Activated CD4-positive, alpha-beta T cell treated with anti-CD3 and anti-CD28 coated beads, Interleukin-2, amount 50 U/mL, for 1 hour (primary cell): ENCODE measurements at regions not wholly inside any gene's neighbourhood (a gene's known extent, or its start where the extent isn't known, plus 50 kb on each side); places are given as distances from the start of the nearest gene placed in this dataset.
"Not testable (repeated sequence)": the region's sequence is repeated elsewhere in the genome, so short reads cannot be mapped to it uniquely, and the experiment has no call there.

Source experiments
- DNase-seq: peaks from one replicate; pipeline ENCODE4 v3.0.0-alpha.2; 2020

DNA sequence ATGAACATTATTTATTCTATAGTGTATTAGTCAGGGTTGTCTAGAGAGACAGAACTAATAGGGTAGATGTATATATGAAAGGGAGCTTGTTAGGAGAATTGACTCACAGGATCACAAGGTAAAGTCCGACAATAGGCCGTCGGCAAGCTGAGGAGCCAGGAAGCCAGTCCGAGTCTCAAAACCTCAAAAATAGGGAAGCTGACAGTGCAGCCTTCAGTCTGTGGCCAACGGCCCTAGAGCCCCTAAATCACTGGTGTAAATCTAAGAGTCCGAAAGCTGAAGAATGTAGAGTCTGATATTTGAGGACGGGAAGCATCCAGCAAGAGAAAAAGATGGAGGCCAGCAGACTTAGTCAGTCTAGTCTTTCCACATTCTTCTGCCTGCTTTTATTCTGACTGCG lies 912.2 kb downstream of the FLRT2 start:
- no peak for DNase-seq

DNA sequence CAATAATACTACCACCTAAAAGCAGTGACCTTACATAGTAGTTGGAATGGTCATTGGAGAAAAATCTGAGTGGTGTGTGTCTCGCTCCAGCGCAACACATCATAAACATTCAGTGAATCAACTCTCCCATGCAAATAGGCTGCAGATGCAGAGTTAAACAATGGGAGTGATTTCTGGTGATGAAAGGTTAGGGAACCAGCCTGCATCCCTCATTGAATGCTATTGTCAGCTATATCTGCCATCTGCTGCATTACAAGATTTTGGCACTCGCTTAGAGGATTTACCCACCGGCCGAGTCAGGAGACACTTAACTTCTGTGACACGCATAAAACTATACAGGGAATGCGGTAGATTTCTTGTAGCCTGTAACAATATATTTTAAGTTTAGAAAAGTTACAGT lies 900.9 kb downstream of the FLRT2 start:
- no peak for DNase-seq

DNA sequence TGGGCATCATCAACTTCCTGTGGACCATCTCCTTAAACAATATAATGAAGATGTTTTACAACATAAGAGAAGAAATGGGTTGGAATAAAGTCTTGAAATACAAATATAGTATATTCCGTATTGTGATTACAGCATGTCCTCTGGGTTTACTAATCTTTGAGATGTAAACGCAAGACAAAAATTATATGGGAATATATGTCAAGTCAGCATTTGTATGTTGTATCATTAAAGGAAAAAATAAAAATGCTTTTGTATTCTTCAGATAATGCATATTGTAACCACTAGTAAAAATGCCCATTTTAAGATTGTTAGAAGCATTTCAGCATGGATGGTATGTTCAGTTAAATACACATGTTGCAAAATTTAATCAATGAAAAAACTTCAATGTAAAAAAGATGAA lies 893.3 kb downstream of the FLRT2 start:
- DNase-seq, result no peak

DNA sequence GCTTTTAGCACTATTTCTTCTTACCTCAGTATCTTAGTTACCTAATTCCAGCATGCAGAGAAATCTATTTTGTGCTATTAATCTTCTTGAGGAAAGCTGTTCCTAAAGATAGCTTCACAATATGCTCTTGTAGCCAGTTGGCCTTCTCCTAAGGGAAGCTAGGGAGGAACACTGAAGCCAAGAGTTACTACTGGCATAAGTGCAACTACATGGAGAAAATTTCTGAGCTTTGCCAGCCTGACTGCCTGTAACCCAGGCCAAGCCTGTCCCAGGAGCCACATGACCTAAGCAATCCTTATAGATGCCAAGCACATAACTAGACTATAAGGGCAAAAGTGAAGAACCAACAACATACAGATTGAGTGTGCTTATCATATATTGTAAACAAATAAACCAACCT lies 890.2 kb downstream of the FLRT2 start:
- DNase-seq, result no peak

DNA sequence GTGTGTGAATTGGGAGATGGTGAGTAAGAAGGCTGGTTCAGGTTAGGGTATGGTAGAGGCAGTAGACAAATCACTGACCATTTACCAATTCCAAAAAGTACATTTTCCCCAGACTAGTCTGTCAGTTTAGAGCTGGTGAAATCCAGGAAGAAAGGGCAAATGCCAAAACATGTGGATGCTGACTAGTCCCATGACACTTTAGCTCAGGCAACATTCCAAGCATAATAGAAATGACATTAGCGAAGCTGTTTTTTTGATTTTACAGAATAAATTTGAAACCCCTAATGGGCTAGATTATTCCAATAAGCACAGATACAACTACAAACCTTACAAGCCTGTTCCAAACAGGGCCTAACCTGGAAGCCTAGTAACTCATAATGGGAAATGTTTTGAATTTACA lies 884.2 kb downstream of the FLRT2 start:
- no peak for DNase-seq

DNA sequence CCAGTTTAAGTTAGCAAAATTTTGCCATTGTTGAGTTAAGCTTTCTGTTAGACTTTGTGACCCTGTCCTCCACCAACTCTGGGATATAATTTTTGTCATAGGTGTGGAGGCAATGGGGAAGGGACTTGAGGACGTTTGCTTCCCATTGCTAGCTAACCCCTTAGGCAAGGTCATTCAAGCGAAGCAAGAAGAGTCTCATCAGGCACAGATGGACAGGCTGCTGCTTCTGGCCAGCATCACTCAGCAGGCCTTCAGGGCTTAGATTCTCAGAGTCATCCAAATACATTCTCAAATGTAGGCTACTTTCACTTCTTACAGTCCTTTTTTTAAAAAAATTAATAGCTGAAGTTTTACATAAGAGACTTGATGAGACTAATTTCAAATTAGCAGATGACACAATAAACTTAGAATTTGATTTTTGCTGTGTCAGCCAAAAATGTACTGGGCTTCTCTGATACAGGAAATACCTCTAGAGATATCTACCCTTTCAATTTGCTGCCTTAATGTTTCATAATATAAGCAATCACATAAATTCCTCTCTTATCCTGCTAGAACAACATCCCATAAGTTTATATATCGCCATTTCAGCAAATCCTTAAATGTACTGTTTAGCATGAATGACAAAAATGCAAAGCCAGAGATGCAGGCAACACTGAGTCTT lies 875.2 kb downstream of the FLRT2 start:
- DNase-seq, result no peak

DNA sequence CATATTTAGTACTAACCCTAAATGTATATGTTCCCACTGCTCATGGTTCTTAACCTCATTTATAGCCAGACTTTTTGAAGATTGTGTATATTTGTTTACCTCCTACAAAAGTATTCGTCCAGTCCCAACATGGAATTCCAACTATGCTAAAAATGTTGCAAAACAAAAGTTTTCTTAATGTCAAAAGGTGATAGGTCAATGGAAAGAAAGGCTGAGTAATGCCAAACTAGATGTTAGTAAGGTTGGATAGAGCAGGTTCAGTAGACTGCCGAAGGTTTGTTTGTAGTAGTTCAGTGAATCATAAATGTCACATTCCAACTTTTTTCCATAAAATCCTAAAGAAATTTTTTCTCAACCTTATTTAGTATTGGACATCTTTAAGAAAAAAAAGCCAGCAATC lies 874.5 kb downstream of the FLRT2 start:
- no peak for DNase-seq

DNA sequence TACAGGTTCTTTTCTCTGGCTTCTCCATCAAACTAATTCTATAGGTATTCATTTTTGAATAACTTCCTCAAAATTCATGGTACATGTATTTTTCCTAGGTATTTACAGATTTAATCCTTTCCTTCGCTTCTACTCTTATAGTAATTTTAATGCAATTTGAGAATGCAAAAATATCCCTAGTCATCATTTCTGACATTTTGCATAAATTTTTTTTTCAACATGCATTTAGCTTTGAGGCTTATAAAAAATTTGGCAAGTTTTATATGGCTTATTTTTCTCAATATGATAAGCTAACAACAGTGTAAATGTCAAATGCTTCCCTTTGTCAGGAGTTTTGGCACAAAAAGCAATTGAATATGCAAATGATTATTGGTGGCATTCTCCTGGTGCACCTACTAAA lies 872.6 kb downstream of the FLRT2 start:
- DNase-seq, result no peak

DNA sequence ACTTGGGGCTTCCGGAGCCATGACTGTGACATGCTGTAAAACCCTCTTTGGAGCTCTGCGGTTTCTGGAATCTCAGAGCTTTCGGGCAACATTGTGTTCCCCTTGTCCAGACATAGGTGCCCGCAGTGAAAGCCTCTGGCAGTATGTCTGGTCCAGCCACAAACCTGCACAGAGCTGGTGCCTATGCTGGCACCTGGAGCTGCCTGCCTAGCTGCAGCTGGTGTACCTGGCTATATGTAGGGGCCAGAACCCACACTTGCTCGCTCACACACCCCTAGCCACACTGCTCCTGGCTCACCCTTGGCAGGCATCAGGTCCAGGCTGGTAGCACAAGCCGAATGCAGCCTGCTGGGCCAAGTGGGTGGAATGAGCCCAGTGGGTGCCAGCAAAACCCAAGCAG lies 861.1 kb downstream of the FLRT2 start:
- DNase-seq, result no peak

DNA sequence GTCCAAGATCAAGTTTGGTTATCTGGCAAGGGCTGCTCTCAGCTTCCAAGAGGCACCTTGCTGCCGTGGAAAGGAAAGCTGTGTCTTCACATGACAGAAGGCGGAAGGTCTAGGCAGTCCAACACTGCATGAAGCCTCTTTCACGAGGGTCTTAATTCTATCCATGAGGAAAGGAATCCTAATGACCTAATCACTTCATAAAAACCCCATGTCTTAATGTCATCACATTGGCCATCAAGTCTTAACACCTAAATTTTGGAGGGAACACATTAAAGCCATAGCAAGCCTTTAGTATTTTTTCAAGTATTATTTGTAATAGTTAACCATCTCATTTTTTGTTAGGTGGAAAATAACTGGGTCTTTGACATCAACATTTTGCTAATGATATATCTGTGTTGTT lies 858.3 kb downstream of the FLRT2 start:
- DNase-seq, result no peak

DNA sequence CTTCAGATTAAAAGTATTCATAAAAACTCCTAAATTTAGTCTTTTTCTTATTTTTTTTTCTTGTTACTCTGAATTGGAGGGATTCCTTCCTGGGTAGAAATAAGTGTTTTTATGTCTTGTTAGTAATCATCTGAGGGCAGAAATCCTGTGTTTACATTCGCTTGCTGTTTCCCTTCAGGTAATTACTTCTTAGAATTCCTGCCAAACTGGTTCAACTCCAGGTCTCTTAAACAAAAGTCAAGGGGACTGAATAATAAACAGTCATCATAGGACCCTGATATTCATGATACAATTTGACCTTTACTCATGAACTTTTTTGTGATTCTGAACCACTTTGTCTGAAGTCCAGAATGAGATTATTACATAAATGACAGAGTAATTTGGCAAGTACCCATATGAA lies 843.9 kb downstream of the FLRT2 start:
- DNase-seq, result no peak

DNA sequence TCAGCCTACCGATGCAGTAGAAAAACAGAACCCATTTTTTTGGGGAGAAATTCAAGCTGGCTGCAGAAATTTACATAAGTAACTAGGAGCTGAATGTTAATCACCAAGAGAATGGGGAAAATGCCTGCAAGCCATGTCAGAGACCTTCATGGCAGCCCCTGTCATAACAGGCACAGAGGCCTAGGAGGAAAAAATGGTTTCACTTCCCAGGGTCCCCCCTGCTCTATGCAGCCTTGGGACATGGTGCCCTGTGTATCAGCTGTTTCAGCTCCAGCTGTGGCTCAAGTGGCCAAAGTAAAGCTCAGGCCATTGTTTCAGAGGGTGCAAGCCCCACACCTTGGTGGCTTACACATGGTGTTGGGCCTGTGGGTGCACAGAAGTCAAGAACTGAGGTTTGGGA lies 842.5 kb downstream of the FLRT2 start:
- DNase-seq, result no peak

DNA sequence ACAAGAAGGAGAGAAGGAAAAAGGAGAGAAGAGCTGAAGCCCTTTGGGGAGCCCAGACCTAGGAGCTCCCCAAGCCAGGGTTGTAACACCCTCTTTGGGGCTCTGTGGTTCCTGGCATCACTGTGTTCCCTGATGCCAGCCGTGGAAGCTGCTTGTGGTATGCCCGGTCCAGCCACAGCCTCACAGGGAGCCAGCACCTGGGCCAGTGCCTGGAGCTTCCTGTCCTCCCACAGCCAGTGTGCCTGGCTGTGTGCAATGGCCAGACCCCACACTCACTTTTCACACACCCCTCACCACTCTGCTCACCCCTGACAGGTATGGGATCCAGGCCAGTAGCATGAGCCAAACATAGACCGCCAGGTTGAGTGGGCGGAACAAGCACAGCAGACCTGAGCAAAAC lies 834.7 kb downstream of the FLRT2 start:
- DNase-seq, result no peak

DNA sequence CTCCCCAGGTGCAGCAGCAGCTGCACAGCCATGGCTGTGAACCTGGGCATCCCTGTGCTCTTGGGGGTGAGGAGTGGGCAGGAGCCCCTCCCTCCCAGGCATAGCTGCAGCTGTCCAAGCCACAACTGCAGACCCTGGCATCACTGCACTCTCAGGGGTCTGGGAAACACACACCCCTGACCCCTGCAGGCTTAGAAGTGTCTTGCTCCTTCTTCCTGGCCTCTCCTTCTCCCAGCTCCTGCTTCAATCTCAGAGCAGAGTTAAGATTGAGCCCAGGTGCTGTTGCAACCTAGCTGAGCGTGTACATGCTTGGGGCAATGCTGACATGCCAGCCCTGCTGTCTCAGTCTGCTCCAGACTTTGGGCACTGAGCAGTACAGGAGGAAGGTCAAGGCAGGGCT lies 833.6 kb downstream of the FLRT2 start:
- no peak for DNase-seq

DNA sequence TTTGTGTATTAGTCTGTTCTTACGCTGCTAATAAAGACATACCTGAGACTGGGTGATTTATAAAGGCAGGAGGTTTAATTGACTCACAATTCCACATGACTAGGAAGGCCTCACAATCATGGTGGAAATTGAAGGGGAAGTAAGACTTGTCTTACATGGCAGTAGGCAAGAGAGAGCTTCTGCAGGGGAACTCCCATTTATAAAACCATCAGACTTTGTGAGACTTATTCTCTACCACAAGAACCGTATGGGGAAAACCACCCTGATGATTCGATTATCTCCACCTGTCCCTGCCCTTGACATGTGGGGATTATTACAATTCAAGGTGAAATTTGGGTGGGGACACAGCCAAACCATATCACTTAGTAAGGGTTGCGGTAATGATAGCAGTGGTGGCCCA lies 833.1 kb downstream of the FLRT2 start:
- no peak for DNase-seq

DNA sequence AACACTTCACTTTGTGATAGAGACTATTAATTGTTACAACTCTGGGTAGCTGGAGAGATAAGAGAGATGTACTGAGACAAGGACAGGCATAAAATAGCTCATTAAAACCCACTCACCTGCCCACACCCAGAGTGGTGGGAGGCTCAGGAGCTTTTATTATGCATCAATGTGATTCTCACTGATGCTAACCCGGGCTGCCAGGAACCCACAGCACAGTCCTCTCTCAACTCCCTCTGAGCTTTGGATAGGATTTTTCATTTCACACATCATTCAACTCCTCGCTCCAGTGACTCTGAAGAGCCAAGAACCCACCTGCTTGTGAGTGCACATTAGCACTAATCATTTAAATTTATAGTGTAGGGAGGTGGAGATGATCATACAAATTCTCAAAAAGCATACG lies 827.9 kb downstream of the FLRT2 start:
- no peak for DNase-seq

DNA sequence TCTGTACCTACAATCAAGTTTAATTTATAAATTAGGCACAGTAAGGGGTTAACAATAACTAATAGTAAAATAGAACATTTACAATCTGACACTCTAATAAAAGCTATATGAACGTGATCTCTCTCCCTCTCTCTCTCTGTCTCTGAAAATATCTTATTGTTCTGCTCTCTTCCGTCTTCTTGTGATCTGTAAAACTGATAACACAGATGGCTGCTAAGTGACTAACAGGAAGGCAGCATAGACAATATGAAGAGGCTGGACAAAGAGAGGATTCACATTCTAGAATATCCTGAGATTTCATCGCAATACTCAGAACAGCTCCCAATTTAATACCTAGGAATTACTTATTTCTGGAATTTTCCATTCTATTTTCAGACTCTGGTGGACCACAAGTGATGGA lies 827.2 kb downstream of the FLRT2 start:
- no peak for DNase-seq

DNA sequence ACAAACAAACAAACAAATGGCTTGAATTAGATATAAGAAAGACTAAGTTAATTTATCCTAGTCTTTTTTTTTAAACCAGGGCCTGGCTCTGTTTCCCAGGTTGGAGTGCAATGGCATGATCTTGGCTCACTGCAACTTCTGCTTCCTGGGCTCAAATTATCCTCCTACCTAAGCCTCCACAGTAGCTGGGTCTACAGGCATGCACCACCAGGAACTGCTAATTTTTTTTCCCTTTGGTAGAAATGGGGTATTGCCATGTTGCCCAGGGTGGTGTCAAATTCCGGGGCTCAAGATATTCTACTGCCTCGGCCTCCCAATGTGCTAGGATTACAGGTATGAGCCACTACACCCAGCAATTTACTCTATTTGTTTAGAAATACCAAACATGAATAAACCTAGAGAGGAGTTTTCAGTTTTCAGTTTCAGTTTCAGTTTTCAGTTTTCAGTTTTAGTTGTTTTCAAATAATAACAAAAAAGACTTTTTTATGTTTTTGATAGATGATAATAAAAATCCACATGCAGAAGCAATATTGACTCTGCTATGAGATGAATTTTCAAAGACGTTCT lies 817.0 kb downstream of the FLRT2 start:
- no peak for DNase-seq

DNA sequence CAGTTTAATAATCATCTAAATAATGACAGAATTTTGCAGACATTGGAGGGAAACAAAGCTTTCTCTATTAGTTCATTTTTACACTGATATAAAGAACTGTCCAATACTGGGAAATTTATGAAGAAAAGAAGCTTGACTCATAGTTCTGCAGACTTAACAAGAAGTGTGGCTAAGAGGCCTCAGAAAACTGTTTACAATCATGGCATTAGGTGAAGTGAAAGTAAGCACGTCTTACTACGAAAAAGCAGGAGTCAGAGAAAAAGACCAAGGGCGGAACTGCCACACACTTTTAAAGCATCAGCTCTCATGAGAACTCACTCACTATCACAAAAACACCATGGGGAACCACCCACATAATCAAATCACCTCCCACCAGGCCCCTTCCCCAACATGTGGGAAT lies 804.4 kb downstream of the FLRT2 start:
- DNase-seq, result no peak

DNA sequence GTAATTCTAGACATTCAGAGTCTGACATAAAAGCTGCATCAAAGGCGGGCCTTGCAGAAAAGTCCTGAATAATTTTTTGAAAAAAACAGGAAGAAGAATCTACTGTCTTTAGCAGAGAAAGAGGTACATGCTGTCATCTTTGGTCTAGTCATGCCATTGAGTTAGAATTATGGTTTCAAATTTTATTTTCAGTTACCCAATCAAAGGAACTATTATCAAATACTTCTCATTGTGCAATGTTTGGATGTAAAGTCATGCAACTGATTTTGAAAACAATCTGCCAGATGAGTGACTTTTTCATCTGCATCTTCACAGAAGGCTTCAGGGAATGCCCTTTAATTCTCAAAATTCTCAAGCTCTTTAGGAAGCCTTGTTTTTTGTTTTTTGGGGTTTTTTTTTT lies 803.5 kb downstream of the FLRT2 start:
- DNase-seq, result no peak

DNA sequence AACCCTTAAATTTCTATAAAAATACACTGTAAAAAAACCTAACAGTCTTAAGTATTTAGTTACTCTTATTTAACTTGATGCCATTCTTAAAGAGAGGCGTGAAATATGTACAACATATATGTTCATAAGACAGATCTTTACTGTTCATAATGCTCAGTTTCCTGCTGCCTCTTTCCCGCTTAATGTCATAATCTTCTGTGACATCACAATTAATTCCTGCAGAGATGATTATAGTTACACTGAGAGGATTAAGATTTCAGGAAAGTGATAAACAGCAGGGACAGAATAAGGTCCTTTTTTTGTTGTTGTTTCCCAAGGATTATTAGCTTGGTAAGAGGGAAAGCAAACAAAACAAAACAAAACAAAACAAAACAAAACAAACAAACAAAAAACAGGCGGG lies 801.4 kb downstream of the FLRT2 start:
- no peak for DNase-seq

DNA sequence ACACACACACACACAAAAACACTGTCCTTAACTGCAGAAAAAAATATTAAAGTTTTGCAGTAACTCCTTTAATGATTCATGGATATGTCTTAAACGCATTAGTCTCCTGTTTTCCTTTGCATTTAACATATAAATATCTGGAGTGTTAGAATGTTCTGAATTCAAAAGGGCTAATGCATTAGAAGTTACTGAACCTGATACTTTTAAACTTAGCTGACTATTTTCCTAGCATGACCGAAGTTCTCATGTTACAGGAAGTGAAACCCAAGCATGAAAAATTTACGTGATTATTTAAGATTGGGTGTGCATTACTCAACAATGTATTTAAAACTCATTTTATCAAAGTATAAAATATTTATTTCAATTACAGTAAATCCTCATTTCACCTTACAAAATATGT lies 791.2 kb downstream of the FLRT2 start:
- no peak for DNase-seq

DNA sequence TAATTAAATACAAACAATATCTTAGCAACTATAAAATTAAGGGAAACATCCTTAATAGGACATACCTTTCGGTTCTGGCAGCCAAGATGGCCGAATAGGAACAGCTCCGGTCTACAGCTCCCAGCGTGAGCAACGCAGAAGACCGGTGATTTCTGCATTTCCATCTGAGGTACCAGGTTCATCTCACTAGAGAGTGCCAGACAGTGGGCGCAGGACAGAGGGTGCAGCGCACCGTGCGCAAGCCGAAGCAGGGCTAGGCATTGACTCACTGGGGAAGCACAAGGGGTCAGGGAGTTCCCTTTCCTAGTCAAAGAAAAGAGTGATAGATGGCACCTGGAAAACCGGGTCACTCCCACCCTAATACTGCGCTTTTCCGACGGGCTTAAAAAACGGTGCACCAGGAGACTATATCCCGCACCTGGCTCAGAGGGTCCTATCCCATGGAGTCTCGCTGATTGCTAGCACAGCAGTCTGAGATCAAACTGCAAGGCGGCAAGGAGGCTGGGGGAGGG lies 782.3 kb downstream of the FLRT2 start:
- DNase-seq, result not testable (repeated sequence)

DNA sequence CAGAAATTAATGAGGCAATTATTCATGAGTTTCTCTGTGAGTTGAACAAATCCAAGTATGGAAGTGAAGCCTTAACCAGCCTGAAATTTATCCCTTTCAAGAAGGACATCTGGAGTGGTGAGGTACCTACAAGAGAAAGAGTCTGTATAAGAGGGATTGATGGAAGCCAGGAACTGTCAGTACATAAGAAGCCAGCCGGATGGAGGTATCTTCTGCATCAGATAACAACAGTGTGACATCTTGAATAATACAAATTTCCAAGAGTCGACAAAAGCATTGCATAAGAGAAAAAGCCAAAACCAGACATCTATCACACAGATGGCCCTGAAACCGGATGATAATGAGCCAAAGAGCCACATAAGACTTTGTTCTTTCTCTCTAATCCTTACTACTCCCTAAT lies 781.2 kb downstream of the FLRT2 start:
- no peak for DNase-seq

DNA sequence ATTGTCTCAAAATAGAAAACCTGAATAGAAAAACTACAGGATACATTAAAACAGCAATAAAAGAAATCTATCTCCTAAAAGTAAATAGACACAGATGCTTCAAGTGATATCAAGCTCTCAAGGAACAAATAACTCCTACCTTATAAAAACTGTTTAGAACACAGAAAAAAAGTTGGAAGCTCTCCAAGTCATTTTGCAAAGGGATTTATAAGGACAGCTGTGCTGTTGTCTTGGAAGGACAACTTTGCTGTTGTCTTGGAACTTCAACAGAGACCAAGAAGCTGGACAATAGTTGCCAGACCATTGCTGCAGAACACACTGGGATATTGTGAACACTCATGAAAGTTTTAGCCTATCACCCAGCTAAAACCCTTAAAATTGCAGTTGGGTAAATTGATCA lies 780.7 kb downstream of the FLRT2 start:
- DNase-seq, result no peak
